Endothelial cell of umbilical vein (primary cell): ENCODE measurements at regions not wholly inside any gene's neighbourhood (a gene's known extent, or its start where the extent isn't known, plus 50 kb on each side); places are given as distances from the start of the nearest gene placed in this dataset.

Experiments used
- BruUV-seq: library from RNA; stranded (reverse); fragments of 400-500 nt; replicated peaks from 2 replicates; lab custom pipeline; 2021; lab: Mats Ljungman, UMichigan
- CTCF ChIA-PET: fragments of 300-600, 350-600 bp; sonication (Branson Sonifier 250); formaldehyde crosslinking; loops from one replicate; lab custom pipeline; 2021; ENCODE audit warnings: antibody characterized with exemption, inconsistent platforms; lab: Charles Lee
- POLR2A ChIA-PET: fragments of 300-600, 350-600 bp; sonication (Branson Sonifier 250); formaldehyde crosslinking; loops from one replicate; lab custom pipeline; 2021; ENCODE audit warnings: antibody characterized with exemption, inconsistent platforms; lab: Charles Lee
- DNase-seq: peaks from one replicate; pipeline ENCODE4 v3.0.0-alpha.2; 2011; ENCODE audit warnings: low read depth, low spot score
- FAIRE-seq: peaks from 2 replicates; lab custom pipeline; 2011; peaks lifted over from hg19 to GRCh38; lab: Jason Lieb, UNC
- H2AFZ ChIP-seq: 2 replicates; pipeline ENCODE4 v1.6.0; 2012; ENCODE audit warnings: low read depth, low read length, control low read depth, inconsistent platforms
- H3K27ac ChIP-seq: 2 replicates; pipeline ENCODE4 v1.5.1; 2011; ENCODE audit warnings: low read depth, mild to moderate bottlenecking, control low read depth, low read length, moderate library complexity; ENCODE audit not compliant: insufficient read depth
- H3K27me3 ChIP-seq, 2 experiments: 2 replicates each; pipeline versions ENCODE4 v1.6.0 to v1.6.1; 2011; ENCODE audit warnings: low read length in 2 of 2, mixed read lengths in 1 of 2; ENCODE audit not compliant: control insufficient read depth in 2 of 2, insufficient read depth in 2 of 2
- H3K36me3 ChIP-seq, 2 experiments: 2 replicates in 1 of 2; 3 replicates in 1 of 2; pipeline ENCODE4 v1.5.1; 2011; ENCODE audit warnings: low read length in 2 of 2, mild to moderate bottlenecking in 1 of 2, moderate library complexity in 1 of 2; ENCODE audit not compliant: control insufficient read depth in 2 of 2, insufficient read depth in 2 of 2; ENCODE audit errors: extremely low read depth in 1 of 2
- H3K4me1 ChIP-seq: 3 replicates; pipeline ENCODE4 v1.5.1; 2011; ENCODE audit warnings: mild to moderate bottlenecking, low read length; ENCODE audit not compliant: control insufficient read depth, insufficient read depth; ENCODE audit errors: extremely low read depth
- H3K4me2 ChIP-seq: 2 replicates; pipeline ENCODE4 v1.6.1; 2011; ENCODE audit warnings: low read length, control low read depth, mixed read lengths; ENCODE audit not compliant: insufficient read depth
- H3K4me3 ChIP-seq, 3 experiments: fragments of 200-600 bp in 1 of 3; sonication (generic), shearing (Covaris generic) in 1 of 3; replicated peaks in 1 of 3; 2 replicates each; pipeline ENCODE4 v1.5.1; 2011 to 2016; ENCODE audit warnings: control low read depth in 3 of 3, low read length in 3 of 3, mild to moderate bottlenecking in 2 of 3, inconsistent platforms in 1 of 3, low read depth in 1 of 3, moderate library complexity in 1 of 3; ENCODE audit not compliant: insufficient read depth in 1 of 3
- H3K79me2 ChIP-seq: 2 replicates; pipeline ENCODE4 v1.6.0; 2012; ENCODE audit warnings: low read length, inconsistent platforms; ENCODE audit not compliant: control insufficient read depth, insufficient read depth
- H3K9ac ChIP-seq: replicated peaks from 2 replicates; pipeline ENCODE3; 2011; ENCODE audit warnings: low read length, control low read depth; ENCODE audit not compliant: insufficient read depth; ENCODE audit errors: extremely low read depth
- H3K9me1 ChIP-seq: replicated peaks from 3 replicates; pipeline ENCODE4 v1.6.0; 2011; ENCODE audit warnings: mild to moderate bottlenecking, low read length; ENCODE audit not compliant: control insufficient read depth, insufficient read depth; ENCODE audit errors: extremely low read depth
- H3K9me3 ChIP-seq: replicated peaks from 2 replicates; pipeline ENCODE4 v1.5.1; 2012; ENCODE audit warnings: low read length, inconsistent platforms; ENCODE audit not compliant: control insufficient read depth, insufficient read depth
- H4K20me1 ChIP-seq: replicated peaks from 2 replicates; pipeline ENCODE3; 2011; ENCODE audit warnings: mild to moderate bottlenecking, low read length; ENCODE audit not compliant: control insufficient read depth, insufficient read depth; ENCODE audit errors: extremely low read depth
- EZH2 ChIP-seq: IDR thresholded peaks from 2 replicates; pipeline ENCODE4 v1.6.1; 2012; ENCODE audit warnings: borderline replicate concordance, low read depth, mild to moderate bottlenecking, moderate library complexity, low read length, inconsistent platforms; ENCODE audit not compliant: severe bottlenecking
- FOS ChIP-seq: IDR thresholded peaks from 2 replicates; pipeline ENCODE4 v1.6.1; 2011; ENCODE audit warnings: mild to moderate bottlenecking, low read length, moderate library complexity, borderline replicate concordance; ENCODE audit not compliant: insufficient read depth
- GATA2 ChIP-seq: IDR thresholded peaks from 2 replicates; pipeline ENCODE4 v1.7.0; 2011; ENCODE audit warnings: low read depth, mild to moderate bottlenecking, moderate library complexity, mixed read lengths, low read length; ENCODE audit not compliant: insufficient read length, insufficient read depth
- JUN ChIP-seq: IDR thresholded peaks from 2 replicates; pipeline ENCODE4 v1.6.1; 2011; ENCODE audit warnings: borderline replicate concordance, low read depth; ENCODE audit not compliant: insufficient read length, insufficient read depth
- MAX ChIP-seq: IDR thresholded peaks from 2 replicates; pipeline ENCODE4 v1.6.1; 2011; ENCODE audit not compliant: insufficient read depth, insufficient read length
- MYC ChIP-seq: IDR thresholded peaks from one replicate; pipeline ENCODE4 v1.6.1; 2011; ENCODE audit warnings: mild to moderate bottlenecking, low read depth, low read length
- POLR2A ChIP-seq: IDR thresholded peaks from 2 replicates; pipeline ENCODE4 v1.6.1; 2012; ENCODE audit warnings: low read depth, mild to moderate bottlenecking, control low read depth, low read length
- POLR2AphosphoS5 ChIP-seq: IDR thresholded peaks from 2 replicates; pipeline ENCODE4 v1.6.1; 2012; ENCODE audit warnings: low read depth, mild to moderate bottlenecking, control low read depth, low read length, moderate library complexity; ENCODE audit not compliant: insufficient read depth
- dilution Hi-C: fragments of 300-500 bp; cut with MboI; formaldehyde crosslinking; loops from one replicate; pipeline ENCODE4 v1.15.0; 2019; ENCODE audit warnings: low sequenced_read_pairs; ENCODE audit not compliant: extremely low pct_ligation_motif_present
- intact Hi-C: fragments of 100-400 bp; cut with micrococcal nuclease; formaldehyde crosslinking; loops from one replicate; pipeline ENCODE4 v1.10.0; 2022
- TF ChIP-seq, protein P1 (sequence below), 2 donors: IDR thresholded peaks; 1 replicate in 1 of 2; 2 replicates in 1 of 2; pipeline ENCODE4 v1.5.1; 2011; ENCODE audit warnings: low read length in 2 of 2, mild to moderate bottlenecking in 2 of 2, moderate library complexity in 2 of 2, control low read depth in 1 of 2, inconsistent platforms in 1 of 2, low read depth in 1 of 2; ENCODE audit not compliant: insufficient read depth in 1 of 2; ENCODE audit errors: extremely low read depth in 1 of 2

DNA sequence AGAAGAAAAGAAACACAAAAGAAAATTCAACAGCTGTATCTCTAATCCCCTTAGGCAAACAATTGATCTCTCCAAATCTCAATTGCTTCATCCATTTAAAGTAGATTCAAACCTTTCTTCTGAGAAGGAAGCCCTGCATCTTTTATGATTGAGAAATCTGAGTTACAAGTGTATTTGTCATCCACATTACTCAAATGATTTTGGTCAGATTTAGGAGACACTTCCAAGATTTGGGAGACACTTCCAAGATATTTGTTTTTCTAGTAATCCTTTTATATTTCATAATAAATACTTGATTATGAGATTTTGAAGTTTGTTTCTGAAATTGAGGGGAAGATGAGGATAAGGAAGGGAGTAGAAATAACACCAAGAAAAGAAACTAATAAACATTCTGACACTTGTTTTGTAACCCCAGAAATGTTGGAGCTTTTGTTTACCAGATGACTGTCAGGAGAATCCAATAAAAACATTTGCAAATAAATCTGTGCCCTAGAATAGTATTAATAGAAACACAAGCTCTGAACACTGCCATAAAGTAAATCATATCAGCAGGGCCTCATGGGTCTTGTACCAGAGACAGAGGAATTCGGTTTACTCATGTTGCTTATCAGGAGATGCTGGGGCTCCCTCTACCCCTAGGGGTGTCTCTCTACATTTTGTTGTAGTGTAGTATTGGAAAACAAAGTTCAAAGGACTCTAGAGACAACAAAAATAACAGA, 314.3 kb upstream of the NT5E start:
- CTCF ChIA-PET, result no interaction called here
- H3K27ac ChIP-seq, result no peak overlapping the region
- no peaks in the 10 kb centered on the region for H4K20me1 ChIP-seq
- no peak for DNase-seq
- no peak overlapping the region for H3K4me3 ChIP-seq
- TF ChIP-seq MYC (no peak), POLR2AphosphoS5 (no peak), MAX (no peak), GATA2 (no peak), FOS (no peak), JUN (no peak), EZH2 (no peak), POLR2A (no peak)
- TF ChIP-seq, protein P1, sequence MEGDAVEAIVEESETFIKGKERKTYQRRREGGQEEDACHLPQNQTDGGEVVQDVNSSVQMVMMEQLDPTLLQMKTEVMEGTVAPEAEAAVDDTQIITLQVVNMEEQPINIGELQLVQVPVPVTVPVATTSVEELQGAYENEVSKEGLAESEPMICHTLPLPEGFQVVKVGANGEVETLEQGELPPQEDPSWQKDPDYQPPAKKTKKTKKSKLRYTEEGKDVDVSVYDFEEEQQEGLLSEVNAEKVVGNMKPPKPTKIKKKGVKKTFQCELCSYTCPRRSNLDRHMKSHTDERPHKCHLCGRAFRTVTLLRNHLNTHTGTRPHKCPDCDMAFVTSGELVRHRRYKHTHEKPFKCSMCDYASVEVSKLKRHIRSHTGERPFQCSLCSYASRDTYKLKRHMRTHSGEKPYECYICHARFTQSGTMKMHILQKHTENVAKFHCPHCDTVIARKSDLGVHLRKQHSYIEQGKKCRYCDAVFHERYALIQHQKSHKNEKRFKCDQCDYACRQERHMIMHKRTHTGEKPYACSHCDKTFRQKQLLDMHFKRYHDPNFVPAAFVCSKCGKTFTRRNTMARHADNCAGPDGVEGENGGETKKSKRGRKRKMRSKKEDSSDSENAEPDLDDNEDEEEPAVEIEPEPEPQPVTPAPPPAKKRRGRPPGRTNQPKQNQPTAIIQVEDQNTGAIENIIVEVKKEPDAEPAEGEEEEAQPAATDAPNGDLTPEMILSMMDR (IDR thresholded peaks at IDR 0.05; ENCODE audit: extremely low read depth in 1 of 2, insufficient read depth in 1 of 2, low read depth in 1 of 2, low read length in 2 of 2), result no peak
- no peaks in the 10 kb centered on the region for H3K9me3 ChIP-seq
- H3K9me1 ChIP-seq, result no peaks in the 10 kb centered on the region
- dilution Hi-C loops, result no loop called here
- H3K79me2 ChIP-seq, result no peaks in the 10 kb centered on the region
- H3K9ac ChIP-seq, result no peak overlapping the region
- intact Hi-C loops, result no loop called here
- no peaks in the 10 kb centered on the region for H3K4me1 ChIP-seq
- no peak for FAIRE-seq
- no peaks in the 10 kb centered on the region for H3K36me3 ChIP-seq
- POLR2A ChIA-PET, result no interaction called here
- H3K27me3 ChIP-seq, result peaks cover 0 to 2% of the 10 kb centered on the region in 2 experiments
- H3K4me2 ChIP-seq, result no peak overlapping the region
- BruUV-seq, result no TSS peak
- no peak overlapping the region for H2AFZ ChIP-seq
